RWPE1 (cell line): ENCODE measurements at regions not wholly inside any gene's neighbourhood (a gene's known extent, or its start where the extent isn't known, plus 50 kb on each side); places are given as distances from the start of the nearest gene placed in this dataset.

Experiments
- CTCF ChIA-PET: fragments of 350-600 bp; sonication (Branson Sonifier 250); formaldehyde crosslinking; extraction: SDS; loops from one replicate; lab custom pipeline; 2021; lab: Yijun Ruan, JAX
- POLR2A ChIA-PET: fragments of 400-600 bp; formaldehyde crosslinking; extraction: SDS; loops from one replicate; lab custom pipeline; 2020; ENCODE audit warnings: antibody characterized with exemption; ENCODE audit not compliant: low non-redundant PET; lab: Yijun Ruan, JAX
- DNase-seq: peaks from one replicate; pipeline ENCODE4 v3.0.0; 2012; ENCODE audit warnings: low spot score
- H3K27ac ChIP-seq: fragments of 450-650 bp; 2 replicates; pipeline ENCODE4 v1.5.1; 2017
- TF ChIP-seq, protein P1 (sequence below): fragments of 450-650 bp; conservative IDR thresholded peaks from 2 replicates; pipeline ENCODE4 v1.5.1; 2017; ENCODE audit warnings: low read depth, mild to moderate bottlenecking

DNA sequence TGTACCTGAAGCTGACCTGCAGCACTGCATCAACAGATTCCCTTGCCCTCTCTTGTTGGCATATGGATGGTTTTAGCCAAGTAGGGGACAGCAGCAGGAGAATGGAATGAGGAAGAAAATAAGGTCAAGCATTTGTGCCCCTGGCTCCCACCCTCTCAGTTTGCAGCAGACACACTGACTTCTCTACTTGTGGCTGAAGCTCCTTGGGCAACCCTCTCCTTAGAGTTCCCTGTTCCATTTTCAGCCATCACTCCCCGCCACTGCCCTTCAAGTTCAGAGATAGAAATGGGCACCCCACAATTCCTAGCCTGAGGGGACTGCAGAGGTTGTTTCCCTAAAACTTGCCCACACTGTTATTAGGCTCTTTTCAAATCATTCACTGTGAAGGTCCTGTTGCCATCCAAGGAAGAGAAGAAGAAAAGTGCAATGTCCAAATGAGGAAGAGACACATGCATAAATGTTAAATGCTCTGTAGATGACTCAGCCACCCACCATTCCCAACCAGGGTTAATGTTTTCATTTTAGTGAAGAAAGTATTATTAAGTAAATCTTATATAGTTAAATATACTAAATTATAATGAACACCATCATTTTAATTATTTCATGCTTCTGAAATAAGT is 295.9 kb upstream of the UBE2E2 start:
- no peak overlapping the region for H3K27ac ChIP-seq
- TF ChIP-seq, protein P1, sequence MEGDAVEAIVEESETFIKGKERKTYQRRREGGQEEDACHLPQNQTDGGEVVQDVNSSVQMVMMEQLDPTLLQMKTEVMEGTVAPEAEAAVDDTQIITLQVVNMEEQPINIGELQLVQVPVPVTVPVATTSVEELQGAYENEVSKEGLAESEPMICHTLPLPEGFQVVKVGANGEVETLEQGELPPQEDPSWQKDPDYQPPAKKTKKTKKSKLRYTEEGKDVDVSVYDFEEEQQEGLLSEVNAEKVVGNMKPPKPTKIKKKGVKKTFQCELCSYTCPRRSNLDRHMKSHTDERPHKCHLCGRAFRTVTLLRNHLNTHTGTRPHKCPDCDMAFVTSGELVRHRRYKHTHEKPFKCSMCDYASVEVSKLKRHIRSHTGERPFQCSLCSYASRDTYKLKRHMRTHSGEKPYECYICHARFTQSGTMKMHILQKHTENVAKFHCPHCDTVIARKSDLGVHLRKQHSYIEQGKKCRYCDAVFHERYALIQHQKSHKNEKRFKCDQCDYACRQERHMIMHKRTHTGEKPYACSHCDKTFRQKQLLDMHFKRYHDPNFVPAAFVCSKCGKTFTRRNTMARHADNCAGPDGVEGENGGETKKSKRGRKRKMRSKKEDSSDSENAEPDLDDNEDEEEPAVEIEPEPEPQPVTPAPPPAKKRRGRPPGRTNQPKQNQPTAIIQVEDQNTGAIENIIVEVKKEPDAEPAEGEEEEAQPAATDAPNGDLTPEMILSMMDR, result no peak
- ChIA-PET CTCF (no interaction called here), POLR2A (no interaction called here)
- no peak for DNase-seq

DNA sequence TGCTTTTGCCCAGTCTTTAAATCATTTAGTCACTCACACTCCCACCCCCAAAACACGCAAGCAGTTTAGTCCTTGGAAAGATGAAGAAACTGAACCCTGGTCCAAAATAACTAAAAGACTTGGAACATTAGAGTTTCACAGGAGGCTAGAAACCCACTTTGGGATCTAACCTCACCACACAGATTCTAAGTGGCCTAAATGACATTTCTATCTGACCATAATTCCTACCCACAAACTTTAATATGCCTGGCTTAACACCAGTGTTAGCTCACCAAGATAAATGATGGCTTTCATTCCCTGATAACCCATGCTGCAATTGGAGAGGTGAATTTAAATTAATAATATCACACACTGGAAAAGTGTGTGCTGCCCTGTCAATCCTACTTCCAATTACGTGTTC is 295.3 kb upstream of the UBE2E2 start:
- ChIA-PET CTCF (no interaction called here), POLR2A (no interaction called here)
- no peak for DNase-seq
- no peak overlapping the region for H3K27ac ChIP-seq
- TF ChIP-seq, protein P1, result no peak

DNA sequence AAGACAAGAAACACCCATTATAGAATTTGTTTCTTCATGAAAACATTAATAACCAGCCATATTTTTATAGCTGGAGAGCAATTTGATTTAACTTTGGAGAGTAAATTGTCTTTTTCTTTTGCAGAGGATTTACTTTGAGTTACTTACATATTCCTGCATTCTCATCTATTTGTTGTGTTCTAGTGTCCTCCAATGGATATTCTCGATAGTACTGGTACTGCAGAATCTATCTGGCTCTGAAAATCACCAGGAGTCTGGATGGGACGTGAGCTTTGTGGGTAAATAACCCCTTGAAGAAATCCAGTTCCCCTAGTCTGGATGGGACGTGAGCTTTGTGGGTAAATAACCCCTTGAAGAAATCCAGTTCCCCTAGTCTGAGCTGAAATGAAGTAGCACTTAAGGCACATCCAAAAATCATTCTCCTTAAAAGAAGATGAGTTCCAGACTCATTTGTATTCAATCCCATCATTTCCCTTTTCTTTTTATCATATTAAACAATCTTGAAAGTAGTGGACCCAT is 294.1 kb upstream of the UBE2E2 start:
- TF ChIP-seq, protein P1, result no peak
- no peak overlapping the region for H3K27ac ChIP-seq
- ChIA-PET CTCF (interaction anchor here (0.6 kb wide), 1 partner anchor 421 kb away, joined by 3 read pairs; no protein-coding TSS in a partner anchor), POLR2A (no interaction called here)
- no peak for DNase-seq

DNA sequence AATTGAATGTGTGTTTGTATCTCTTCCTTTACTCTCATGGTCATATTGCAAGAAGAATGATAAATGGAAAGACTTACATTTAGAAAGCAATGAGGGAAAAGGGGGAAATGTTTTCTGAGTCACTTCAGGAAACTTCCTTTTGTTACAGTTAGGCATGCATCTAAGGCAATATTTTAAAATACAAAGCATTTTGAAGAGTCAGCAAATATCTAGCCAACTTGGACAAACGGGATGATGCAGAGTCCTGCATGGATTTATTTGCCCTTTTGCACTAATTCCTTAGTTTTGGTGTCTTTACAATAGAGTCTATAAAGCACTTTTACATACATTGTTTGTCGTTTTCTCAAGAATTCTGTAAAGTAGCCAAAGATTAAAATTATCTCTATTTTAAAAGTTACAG is 286.2 kb upstream of the UBE2E2 start:
- TF ChIP-seq, protein P1, result no peak
- ChIA-PET POLR2A (interaction anchor here (0.7 kb wide), 1 partner anchor 64 kb away, joined by 3 read pairs; no protein-coding TSS in a partner anchor), CTCF (interaction anchor here (1.0 kb wide), 1 partner anchor 29 kb away, joined by 3 read pairs; no protein-coding TSS in a partner anchor)
- H3K27ac ChIP-seq, result no peak overlapping the region
- DNase-seq, result no peak

DNA sequence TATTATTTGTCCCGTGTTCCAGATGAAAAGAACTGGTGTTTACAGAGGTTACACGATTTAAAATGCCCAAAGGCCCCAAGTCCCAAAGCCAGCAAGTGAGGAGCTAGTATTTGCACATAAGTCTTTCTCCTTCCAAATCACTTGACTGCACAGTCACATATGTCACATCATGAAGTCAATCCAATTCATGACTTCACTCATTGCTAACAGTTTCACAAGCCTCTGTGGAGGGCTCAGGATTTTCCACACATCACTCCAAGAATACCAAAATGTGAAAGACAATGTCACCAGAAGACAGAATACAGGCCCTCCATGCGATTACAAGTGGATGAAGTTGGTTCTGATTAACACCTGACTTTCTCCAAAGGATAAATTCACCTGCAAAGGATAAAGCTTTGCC is 283.1 kb upstream of the UBE2E2 start:
- DNase-seq, result no peak
- ChIA-PET CTCF (no interaction called here), POLR2A (no interaction called here)
- H3K27ac ChIP-seq, result no peak overlapping the region
- TF ChIP-seq, protein P1, result no peak

DNA sequence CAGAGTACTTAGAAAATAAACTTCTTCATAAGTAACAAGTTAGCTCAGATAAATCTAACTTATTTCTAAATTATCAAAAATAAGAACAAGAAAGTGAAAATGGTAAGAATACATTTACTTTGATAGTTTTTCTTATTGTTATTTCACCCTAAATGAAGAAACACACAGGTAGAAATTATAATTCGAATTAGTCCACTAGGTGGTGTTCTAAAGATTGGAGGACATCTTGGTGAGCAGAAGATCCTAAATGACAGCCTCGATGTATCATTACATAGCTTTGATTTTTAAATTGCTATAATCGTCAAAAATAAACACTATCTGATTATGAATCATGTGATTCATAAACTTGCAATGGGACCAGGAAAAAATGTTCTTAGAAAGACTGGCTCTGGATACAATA is 280.8 kb upstream of the UBE2E2 start:
- DNase-seq, result peak; percentile 18
- CTCF ChIA-PET, result interaction anchor here (0.7 kb wide), 1 partner anchor 65 kb away, joined by 3 read pairs; no protein-coding TSS in a partner anchor
- no peak overlapping the region for H3K27ac ChIP-seq
- POLR2A ChIA-PET, result no interaction called here
- TF ChIP-seq, protein P1, result peak; percentile 40
